ENCODE measurements at regions not wholly inside any gene's neighbourhood (a gene's known extent, or its start where the extent isn't known, plus 50 kb on each side); places are given as distances from the start of the nearest gene placed in this dataset.
A peak's percentile ranks its signal among the peaks of the same experiment; 100 is the strongest.
"Not testable (repeated sequence)": the region's sequence is repeated elsewhere in the genome, so short reads cannot be mapped to it uniquely, and the experiment has no call there.

- TF ChIP-seq CTCF (IDR thresholded peaks at IDR 0.05; ENCODE audit: partially characterized antibody, unreplicated experiment) = peak; percentile 25
- H3K36me3 Mint-ChIP-seq (ENCODE audit: unreplicated experiment) = peaks cover 11% of the 10 kb centered on the region
- H3K27me3 Mint-ChIP-seq (ENCODE audit: unreplicated experiment) = peaks cover 2% of the 10 kb centered on the region
- peak overlapping the region; percentile 82 for H3K27ac Mint-ChIP-seq (ENCODE audit: unreplicated experiment)
- H3K9me3 Mint-ChIP-seq (ENCODE audit: unreplicated experiment) = peaks cover 2% of the 10 kb centered on the region
- H3K4me3 Mint-ChIP-seq (ENCODE audit: unreplicated experiment) = no peak overlapping the region
- H3K4me1 Mint-ChIP-seq (ENCODE audit: low read depth, unreplicated experiment) = peaks cover 17% of the 10 kb centered on the region
- DNase-seq = no peak
Measured at GRCh38 chr2:154507186-154507585, 191.3 kb upstream of the KCNJ3 start.

GRCh38 chr2:154518872-154519271 is 179.6 kb upstream of the KCNJ3 start:
- no peak overlapping the region for H3K27ac Mint-ChIP-seq (ENCODE audit: unreplicated experiment)
- no peak for TF ChIP-seq CTCF (IDR thresholded peaks at IDR 0.05; ENCODE audit: partially characterized antibody, unreplicated experiment)
- H3K36me3 Mint-ChIP-seq (ENCODE audit: unreplicated experiment) = no peaks in the 10 kb centered on the region
- no peaks in the 10 kb centered on the region for H3K27me3 Mint-ChIP-seq (ENCODE audit: unreplicated experiment)
- no peaks in the 10 kb centered on the region for H3K9me3 Mint-ChIP-seq (ENCODE audit: unreplicated experiment)
- H3K4me3 Mint-ChIP-seq (ENCODE audit: unreplicated experiment) = no peak overlapping the region
- DNase-seq = no peak
- no peaks in the 10 kb centered on the region for H3K4me1 Mint-ChIP-seq (ENCODE audit: low read depth, unreplicated experiment)

- not testable (repeated sequence) for H3K36me3 Mint-ChIP-seq (ENCODE audit: unreplicated experiment); H3K9me3 Mint-ChIP-seq (ENCODE audit: unreplicated experiment); H3K27ac Mint-ChIP-seq (ENCODE audit: unreplicated experiment); H3K4me1 Mint-ChIP-seq (ENCODE audit: low read depth, unreplicated experiment); DNase-seq; H3K4me3 Mint-ChIP-seq (ENCODE audit: unreplicated experiment); H3K27me3 Mint-ChIP-seq (ENCODE audit: unreplicated experiment)
Measured at GRCh38 chr2:154520951-154521350, 177.5 kb upstream of the KCNJ3 start.

GRCh38 chr2:154526234-154526633 is 172.3 kb upstream of the KCNJ3 start:
- Mint-ChIP-seq H3K27me3 (ENCODE audit: unreplicated experiment) (peaks cover under 1% of the 10 kb centered on the region), H3K4me3 (ENCODE audit: unreplicated experiment) (no peak overlapping the region), H3K9me3 (ENCODE audit: unreplicated experiment) (no peaks in the 10 kb centered on the region), H3K4me1 (ENCODE audit: low read depth, unreplicated experiment) (no peaks in the 10 kb centered on the region), H3K36me3 (ENCODE audit: unreplicated experiment) (no peaks in the 10 kb centered on the region), H3K27ac (ENCODE audit: unreplicated experiment) (no peak overlapping the region)
- DNase-seq = no peak
- no peak for TF ChIP-seq CTCF (IDR thresholded peaks at IDR 0.05; ENCODE audit: partially characterized antibody, unreplicated experiment)

GRCh38 chr2:154527962-154528361 is 170.5 kb upstream of the KCNJ3 start:
- Mint-ChIP-seq H3K36me3 (ENCODE audit: unreplicated experiment) (no peaks in the 10 kb centered on the region), H3K4me3 (ENCODE audit: unreplicated experiment) (no peak overlapping the region), H3K9me3 (ENCODE audit: unreplicated experiment) (no peaks in the 10 kb centered on the region), H3K4me1 (ENCODE audit: low read depth, unreplicated experiment) (no peaks in the 10 kb centered on the region), H3K27ac (ENCODE audit: unreplicated experiment) (no peak overlapping the region), H3K27me3 (ENCODE audit: unreplicated experiment) (peaks cover 2% of the 10 kb centered on the region)
- no peak for TF ChIP-seq CTCF (IDR thresholded peaks at IDR 0.05; ENCODE audit: partially characterized antibody, unreplicated experiment)
- no peak for DNase-seq

GRCh38 chr2:154532004-154532403 is 166.5 kb upstream of the KCNJ3 start:
- Mint-ChIP-seq H3K27ac (ENCODE audit: unreplicated experiment) (no peak overlapping the region), H3K36me3 (ENCODE audit: unreplicated experiment) (no peaks in the 10 kb centered on the region), H3K9me3 (ENCODE audit: unreplicated experiment) (no peaks in the 10 kb centered on the region), H3K27me3 (ENCODE audit: unreplicated experiment) (peaks cover 2% of the 10 kb centered on the region), H3K4me3 (ENCODE audit: unreplicated experiment) (no peak overlapping the region), H3K4me1 (ENCODE audit: low read depth, unreplicated experiment) (no peaks in the 10 kb centered on the region)
- DNase-seq = no peak
- no peak for TF ChIP-seq CTCF (IDR thresholded peaks at IDR 0.05; ENCODE audit: partially characterized antibody, unreplicated experiment)
